ENCODE measurements at regions not wholly inside any gene's neighbourhood (a gene's known extent, or its start where the extent isn't known, plus 50 kb on each side); places are given as distances from the start of the nearest gene placed in this dataset.

DNA sequence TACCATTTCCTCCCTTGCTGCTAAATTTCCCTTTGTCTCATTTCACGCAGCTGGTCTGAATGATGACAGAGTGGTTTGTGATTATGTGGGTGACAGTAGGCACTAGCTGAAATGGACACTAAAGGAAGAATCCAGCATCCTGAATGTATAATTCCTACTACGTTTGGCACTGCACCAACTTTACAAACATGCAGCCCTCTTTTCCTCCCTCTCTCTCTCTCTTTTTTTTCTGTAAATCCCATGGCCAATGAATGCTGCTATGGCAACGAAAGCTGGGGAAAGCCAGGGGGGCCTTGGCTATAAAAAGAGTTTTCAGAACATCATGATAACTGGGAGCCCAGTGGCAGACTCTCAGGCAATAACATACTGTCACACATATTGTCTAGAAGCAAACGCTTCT lies 367.2 kb upstream of the AGTR1 start:
- no peak overlapping the region for H3K27ac ChIP-seq (replicated peaks)
- no peak for TF ChIP-seq SPI1 (IDR thresholded peaks at IDR 0.05; ENCODE audit: borderline replicate concordance, low read depth)
- TF ChIP-seq POLR2AphosphoS5 (IDR thresholded peaks at IDR 0.05; ENCODE audit: low read depth): no peak
- TF ChIP-seq GABPA (IDR thresholded peaks at IDR 0.05; ENCODE audit: low read depth): no peak
- no peak for TF ChIP-seq REST (IDR thresholded peaks at IDR 0.05; ENCODE audit: insufficient replicate concordance, low read depth)
- TF ChIP-seq, protein P1, sequence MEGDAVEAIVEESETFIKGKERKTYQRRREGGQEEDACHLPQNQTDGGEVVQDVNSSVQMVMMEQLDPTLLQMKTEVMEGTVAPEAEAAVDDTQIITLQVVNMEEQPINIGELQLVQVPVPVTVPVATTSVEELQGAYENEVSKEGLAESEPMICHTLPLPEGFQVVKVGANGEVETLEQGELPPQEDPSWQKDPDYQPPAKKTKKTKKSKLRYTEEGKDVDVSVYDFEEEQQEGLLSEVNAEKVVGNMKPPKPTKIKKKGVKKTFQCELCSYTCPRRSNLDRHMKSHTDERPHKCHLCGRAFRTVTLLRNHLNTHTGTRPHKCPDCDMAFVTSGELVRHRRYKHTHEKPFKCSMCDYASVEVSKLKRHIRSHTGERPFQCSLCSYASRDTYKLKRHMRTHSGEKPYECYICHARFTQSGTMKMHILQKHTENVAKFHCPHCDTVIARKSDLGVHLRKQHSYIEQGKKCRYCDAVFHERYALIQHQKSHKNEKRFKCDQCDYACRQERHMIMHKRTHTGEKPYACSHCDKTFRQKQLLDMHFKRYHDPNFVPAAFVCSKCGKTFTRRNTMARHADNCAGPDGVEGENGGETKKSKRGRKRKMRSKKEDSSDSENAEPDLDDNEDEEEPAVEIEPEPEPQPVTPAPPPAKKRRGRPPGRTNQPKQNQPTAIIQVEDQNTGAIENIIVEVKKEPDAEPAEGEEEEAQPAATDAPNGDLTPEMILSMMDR (IDR thresholded peaks at IDR 0.05; ENCODE audit: insufficient read depth, low read length): no peak

GRCh38 chr3:148331081-148331846 lies 366.4 kb upstream of the AGTR1 start:
- no peak for DNase-seq (ENCODE audit: low read depth in 1 of 2, low spot score in 1 of 2)
- no peak overlapping the region for H3K27ac ChIP-seq (replicated peaks)
- H3K4me3 ChIP-seq (replicated peaks; ENCODE audit: insufficient read depth, low read length): no peak overlapping the region
- H3K27me3 ChIP-seq (ENCODE audit: insufficient read depth, poor library complexity, severe bottlenecking): no peaks in the 10 kb centered on the region
- TF ChIP-seq REST (IDR thresholded peaks at IDR 0.05; ENCODE audit: insufficient replicate concordance, low read depth): no peak

More for the DNA sequence above, 367.2 kb upstream of the AGTR1 start:
- no peak for DNase-seq (ENCODE audit: low read depth in 1 of 2, low spot score in 1 of 2)
- H3K4me3 ChIP-seq (replicated peaks; ENCODE audit: insufficient read depth, low read length): no peak overlapping the region
- no peaks in the 10 kb centered on the region for H3K27me3 ChIP-seq (ENCODE audit: insufficient read depth, poor library complexity, severe bottlenecking)

DNA sequence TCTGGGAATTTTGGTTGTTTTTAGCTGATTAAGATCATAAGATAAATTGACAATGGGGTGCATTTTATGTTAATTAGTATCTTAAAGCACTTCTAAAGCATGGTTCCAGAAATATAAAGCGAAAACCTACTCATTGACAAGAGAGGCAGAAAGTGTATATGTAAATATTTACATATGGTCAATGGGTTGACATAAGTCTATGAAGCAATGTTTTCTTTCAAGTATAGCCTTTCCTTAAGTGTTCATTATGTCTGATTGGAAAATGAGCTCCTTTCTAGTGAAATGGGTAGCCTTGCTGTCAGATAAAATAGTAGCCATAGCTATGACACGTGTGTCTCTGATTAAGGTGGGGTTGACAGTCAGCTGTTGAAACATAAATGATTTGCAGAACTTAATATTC lies 365.2 kb upstream of the AGTR1 start:
- no peak overlapping the region for H3K4me3 ChIP-seq (replicated peaks; ENCODE audit: insufficient read depth, low read length)
- no peak overlapping the region for H3K27ac ChIP-seq (replicated peaks)
- no peak for TF ChIP-seq GABPA (IDR thresholded peaks at IDR 0.05; ENCODE audit: low read depth)
- TF ChIP-seq, protein P1 (IDR thresholded peaks at IDR 0.05; ENCODE audit: insufficient read depth, low read length): no peak
- no peak for TF ChIP-seq SPI1 (IDR thresholded peaks at IDR 0.05; ENCODE audit: borderline replicate concordance, low read depth)
- TF ChIP-seq POLR2AphosphoS5 (IDR thresholded peaks at IDR 0.05; ENCODE audit: low read depth): no peak
- TF ChIP-seq REST (IDR thresholded peaks at IDR 0.05; ENCODE audit: insufficient replicate concordance, low read depth): no peak
- no peaks in the 10 kb centered on the region for H3K27me3 ChIP-seq (ENCODE audit: insufficient read depth, poor library complexity, severe bottlenecking)
- no peak for DNase-seq (ENCODE audit: low read depth in 1 of 2, low spot score in 1 of 2)

All from HL-60 (cell line).